Esophagus muscularis mucosa (tissue), 4 donors: ENCODE measurements at regions not wholly inside any gene's neighbourhood (a gene's known extent, or its start where the extent isn't known, plus 50 kb on each side); places are given as distances from the start of the nearest gene placed in this dataset.
A peak's percentile ranks its signal among the peaks of the same experiment; 100 is the strongest.
"Not testable (repeated sequence)": the region's sequence is repeated elsewhere in the genome, so short reads cannot be mapped to it uniquely, and the experiment has no call there.

ENCODE experiments used
- DNase-seq: peaks from one replicate; pipeline ENCODE4 v3.0.0-alpha.2; 2017; ENCODE audit errors: extremely low spot score
- H3K27ac ChIP-seq, 4 donors: fragments of 200-600 bp; sonication (generic); replicated peaks in 1 of 4; 1 replicate in 3 of 4; 2 replicates in 1 of 4; pipeline ENCODE4 v1.5.1; 2016 to 2019; ENCODE audit warnings: mild to moderate bottlenecking in 1 of 4
- H3K27me3 ChIP-seq, 4 donors: fragments of 200-600 bp; sonication (generic); one replicate each; pipeline versions ENCODE4 v1.5.1 to v1.6.0; 2016 to 2019
- H3K36me3 ChIP-seq, 4 donors: fragments of 200-600 bp; sonication (generic); one replicate each; pipeline ENCODE4 v1.5.1; 2016 to 2019
- H3K4me1 ChIP-seq, 4 donors: fragments of 200-600 bp; sonication (generic); one replicate each; pipeline ENCODE4 v1.5.1; 2016 to 2019
- H3K4me3 ChIP-seq, 4 donors: fragments of 200-600 bp; sonication (generic); 1 replicate in 2 of 4; 2 replicates in 2 of 4; pipeline ENCODE4 v1.5.1; 2016 to 2019; ENCODE audit warnings: mild to moderate bottlenecking in 4 of 4, moderate library complexity in 1 of 4
- H3K9me3 ChIP-seq, 4 donors: fragments of 200-600 bp; sonication (generic); 1 replicate in 3 of 4; 2 replicates in 1 of 4; pipeline ENCODE4 v1.5.1; 2016 to 2019
- EP300 ChIP-seq: sonication (generic); formaldehyde crosslinking; IDR thresholded peaks from one replicate; pipeline ENCODE4 v1.6.1; 2017; ENCODE audit warnings: antibody characterized with exemption
- POLR2A ChIP-seq: fragments of 450-650 bp; IDR thresholded peaks from one replicate; pipeline ENCODE4 v1.6.1; 2017; ENCODE audit warnings: antibody characterized with exemption, moderate library complexity, mild to moderate bottlenecking, low read depth
- POLR2AphosphoS5 ChIP-seq, 2 donors: sonication (generic); formaldehyde crosslinking; IDR thresholded peaks; one replicate each; pipeline ENCODE4 v1.6.1; 2017; ENCODE audit warnings: antibody characterized with exemption in 2 of 2
- WGBS: methylation state at CpG from one replicate; pipeline ENCODE4 v1.1.5; 2018; 5-methylcytosine and 5-hydroxymethylcytosine counted together
- intact Hi-C: fragments of 100-400 bp; cut with DNase I; formaldehyde crosslinking; loops from one replicate; pipeline ENCODE4 v1.15.1; 2023
- TF ChIP-seq, protein P1 (sequence below), 3 experiments: fragments of 200-600 bp in 2 of 3; fragments of 450-650 bp in 1 of 3; sonication (generic) in 2 of 3; IDR thresholded peaks; one replicate each; pipeline ENCODE4 v1.5.1; 2017 to 2019; ENCODE audit warnings: antibody characterized with exemption in 3 of 3, mild to moderate bottlenecking in 2 of 3, moderate library complexity in 1 of 3

DNA sequence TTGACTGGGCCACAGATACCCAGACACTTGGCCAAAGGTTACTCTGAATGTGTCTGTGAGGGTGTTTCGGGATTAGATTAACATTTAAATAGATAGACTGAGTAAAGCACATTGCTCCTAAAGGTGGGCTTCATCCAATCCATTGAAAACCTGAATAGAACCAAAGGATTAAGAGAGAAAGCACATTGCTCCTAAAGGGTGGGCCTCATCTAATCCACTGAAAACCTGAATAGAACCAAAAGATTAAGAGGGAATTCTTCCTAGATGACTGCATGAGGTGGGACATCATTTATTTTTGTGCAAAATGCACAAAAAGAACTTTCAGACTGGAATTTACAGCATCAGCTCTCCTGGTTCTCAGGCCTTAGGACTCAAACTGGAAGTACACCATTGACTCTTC is 351.2 kb upstream of the PCDH10 start:
- H3K4me3 ChIP-seq, result no peak overlapping the region
- no peaks in the 10 kb centered on the region for H3K9me3 ChIP-seq
- no peak for TF ChIP-seq EP300
- TF ChIP-seq POLR2A, result no peak
- no peak for TF ChIP-seq POLR2AphosphoS5 (IDR thresholded peaks at IDR 0.05)
- TF ChIP-seq, protein P1, sequence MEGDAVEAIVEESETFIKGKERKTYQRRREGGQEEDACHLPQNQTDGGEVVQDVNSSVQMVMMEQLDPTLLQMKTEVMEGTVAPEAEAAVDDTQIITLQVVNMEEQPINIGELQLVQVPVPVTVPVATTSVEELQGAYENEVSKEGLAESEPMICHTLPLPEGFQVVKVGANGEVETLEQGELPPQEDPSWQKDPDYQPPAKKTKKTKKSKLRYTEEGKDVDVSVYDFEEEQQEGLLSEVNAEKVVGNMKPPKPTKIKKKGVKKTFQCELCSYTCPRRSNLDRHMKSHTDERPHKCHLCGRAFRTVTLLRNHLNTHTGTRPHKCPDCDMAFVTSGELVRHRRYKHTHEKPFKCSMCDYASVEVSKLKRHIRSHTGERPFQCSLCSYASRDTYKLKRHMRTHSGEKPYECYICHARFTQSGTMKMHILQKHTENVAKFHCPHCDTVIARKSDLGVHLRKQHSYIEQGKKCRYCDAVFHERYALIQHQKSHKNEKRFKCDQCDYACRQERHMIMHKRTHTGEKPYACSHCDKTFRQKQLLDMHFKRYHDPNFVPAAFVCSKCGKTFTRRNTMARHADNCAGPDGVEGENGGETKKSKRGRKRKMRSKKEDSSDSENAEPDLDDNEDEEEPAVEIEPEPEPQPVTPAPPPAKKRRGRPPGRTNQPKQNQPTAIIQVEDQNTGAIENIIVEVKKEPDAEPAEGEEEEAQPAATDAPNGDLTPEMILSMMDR (IDR thresholded peaks at IDR 0.05), result no peak
- WGBS, result 72% methylated on average over 1 of the region's 1 CpG
- H3K27me3 ChIP-seq, result no peaks in the 10 kb centered on the region
- H3K36me3 ChIP-seq, result no peaks in the 10 kb centered on the region
- intact Hi-C loops, result no loop called here
- H3K27ac ChIP-seq, result no peak overlapping the region
- H3K4me1 ChIP-seq, result no peaks in the 10 kb centered on the region
- no peak for DNase-seq

DNA sequence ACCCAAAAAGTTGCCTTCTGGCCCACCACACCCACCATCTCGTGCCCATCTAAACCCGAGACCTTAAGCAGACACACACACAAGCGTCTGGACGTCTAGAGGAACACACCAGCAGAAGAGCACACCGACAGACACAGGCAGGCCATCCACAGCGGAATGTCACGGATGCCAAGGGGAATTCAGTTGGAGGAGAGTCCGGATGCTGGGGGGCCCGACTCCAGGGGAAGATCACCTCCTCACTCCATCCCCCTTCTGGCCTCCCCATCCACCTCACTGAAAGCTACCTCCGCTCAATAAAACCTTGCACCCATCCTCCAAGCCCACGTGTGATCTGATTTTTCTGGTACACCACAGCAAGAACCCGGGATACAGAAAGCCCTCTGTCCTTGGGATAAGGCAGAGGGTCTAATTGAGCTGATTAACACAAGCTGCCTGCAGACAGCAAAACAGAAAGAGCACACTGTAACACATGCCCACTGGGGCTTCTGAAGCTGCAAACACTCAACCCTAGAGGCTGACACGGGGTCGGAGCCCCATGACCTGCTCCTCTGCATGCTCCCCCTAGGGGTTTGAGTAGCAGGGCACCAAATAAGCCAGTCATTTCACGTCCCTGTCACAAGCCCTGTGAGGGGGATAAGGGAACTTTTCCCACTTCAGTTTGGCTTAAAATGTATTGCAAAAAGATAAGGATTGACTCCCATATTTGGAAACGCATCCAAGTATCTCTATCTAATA is 339.6 kb upstream of the PCDH10 start:
- peak; percentile 91 for DNase-seq
- H3K9me3 ChIP-seq, result no peaks in the 10 kb centered on the region
- H3K27ac ChIP-seq, result no peak overlapping the region
- no peak for TF ChIP-seq EP300
- TF ChIP-seq, protein P1 (IDR thresholded peaks at IDR 0.05), result no peak
- no peak for TF ChIP-seq POLR2AphosphoS5 (IDR thresholded peaks at IDR 0.05)
- TF ChIP-seq POLR2A, result no peak
- H3K4me1 ChIP-seq, result no peaks in the 10 kb centered on the region
- intact Hi-C loops, result no loop called here
- no peaks in the 10 kb centered on the region for H3K27me3 ChIP-seq
- no peak overlapping the region for H3K4me3 ChIP-seq
- WGBS, result 68% methylated on average over 16 of the region's 16 CpGs
- no peaks in the 10 kb centered on the region for H3K36me3 ChIP-seq

DNA sequence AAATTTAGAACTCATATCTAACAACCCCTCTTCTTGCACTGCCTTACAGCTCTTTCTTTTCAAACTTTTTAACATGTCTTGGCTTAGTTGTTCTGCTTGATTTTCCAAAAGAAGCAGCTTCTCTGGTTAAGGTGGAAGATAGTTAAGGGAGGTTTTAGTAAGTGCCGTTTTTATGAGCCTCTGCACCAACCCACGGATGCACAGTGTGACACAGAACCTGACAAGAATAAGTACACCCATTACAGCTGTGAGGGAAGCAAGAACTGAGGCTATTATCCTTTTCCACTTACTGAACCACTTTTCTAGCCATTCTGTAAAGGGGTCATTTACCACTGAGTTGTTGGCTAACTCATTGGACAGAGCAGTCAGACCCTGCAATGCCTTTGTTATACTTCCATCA is 336.0 kb upstream of the PCDH10 start:
- H3K27me3 ChIP-seq, H3K4me3 ChIP-seq, H3K9me3 ChIP-seq, H3K36me3 ChIP-seq, H3K27ac ChIP-seq, intact Hi-C loops, DNase-seq, H3K4me1 ChIP-seq: not testable (repeated sequence)
- WGBS, result 59% methylated on average over 2 of the region's 2 CpGs

DNA sequence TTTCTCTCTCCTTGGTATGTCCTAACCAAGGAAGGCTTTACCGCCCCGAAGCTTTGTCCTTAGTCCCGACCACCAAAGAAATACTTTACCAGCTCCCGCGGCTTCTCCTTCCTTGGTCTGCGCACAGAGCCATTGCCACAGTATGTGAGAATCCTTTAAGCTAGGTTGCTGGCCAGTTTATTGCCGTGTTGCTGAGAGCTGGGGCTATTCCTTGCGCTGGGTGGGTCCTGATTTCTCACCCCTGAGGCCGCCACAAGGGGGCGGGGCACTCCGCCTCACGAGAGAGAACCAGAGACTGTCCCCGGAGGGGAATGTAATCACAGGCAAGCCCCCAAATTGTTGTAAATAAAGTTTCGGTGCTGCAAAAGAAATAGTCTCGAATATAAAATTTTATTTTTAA is 331.0 kb upstream of the PCDH10 start:
- Histone ChIP-seq H3K4me3 (no peak overlapping the region), H3K27me3 (no peaks in the 10 kb centered on the region), H3K36me3 (no peaks in the 10 kb centered on the region), H3K4me1 (no peaks in the 10 kb centered on the region), H3K9me3 (no peaks in the 10 kb centered on the region), H3K27ac (no peak overlapping the region)
- DNase-seq, result no peak
- 86% methylated on average over 15 of the region's 15 CpGs for WGBS
- no peak for TF ChIP-seq EP300
- no peak for TF ChIP-seq POLR2AphosphoS5 (IDR thresholded peaks at IDR 0.05)
- TF ChIP-seq, protein P1 (IDR thresholded peaks at IDR 0.05), result no peak
- TF ChIP-seq POLR2A, result no peak
- intact Hi-C loops, result no loop called here

DNA sequence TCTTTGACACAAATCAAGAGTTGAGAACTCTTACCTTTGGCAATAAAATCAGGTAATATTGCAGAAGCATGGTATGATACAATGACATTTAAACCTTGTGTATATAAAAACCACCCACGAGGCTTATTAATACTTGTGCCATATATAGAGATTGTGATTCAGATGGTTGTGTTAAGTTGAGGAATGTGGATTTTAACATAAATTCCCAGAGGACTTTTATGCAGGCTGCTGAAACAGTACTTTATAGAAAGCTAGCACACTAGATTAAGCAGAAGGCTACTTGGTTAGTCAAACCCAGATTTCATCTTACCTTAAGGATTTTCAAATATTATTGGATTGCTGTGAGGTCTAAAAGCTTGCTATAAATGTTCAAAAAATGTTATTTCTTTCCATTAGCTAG is 325.7 kb upstream of the PCDH10 start:
- no peak for TF ChIP-seq POLR2AphosphoS5 (IDR thresholded peaks at IDR 0.05)
- TF ChIP-seq, protein P1 (IDR thresholded peaks at IDR 0.05), result no peak
- TF ChIP-seq EP300, result no peak
- TF ChIP-seq POLR2A, result no peak
- Histone ChIP-seq H3K4me1 (no peaks in the 10 kb centered on the region), H3K36me3 (no peaks in the 10 kb centered on the region), H3K4me3 (no peak overlapping the region), H3K9me3 (no peaks in the 10 kb centered on the region), H3K27me3 (no peaks in the 10 kb centered on the region), H3K27ac (no peak overlapping the region)
- 68% methylated on average over 1 of the region's 1 CpG for WGBS
- intact Hi-C loops, result no loop called here
- no peak for DNase-seq
